Kidney (tissue), 13 donors: ENCODE measurements at regions not wholly inside any gene's neighbourhood (a gene's known extent, or its start where the extent isn't known, plus 50 kb on each side); places are given as distances from the start of the nearest gene placed in this dataset.

ENCODE experiments used
- DNase-seq, 5 donors: peaks; one replicate each; pipeline ENCODE4 v3.0.0-alpha.2; 2013 to 2020
- FAIRE-seq: peaks from 2 replicates; lab custom pipeline; 2012; peaks lifted over from hg19 to GRCh38; lab: Jason Lieb, UNC
- H3K27ac ChIP-seq, 2 donors: one replicate each; pipeline ENCODE4 v1.7.0; 2013; ENCODE audit warnings: low read depth in 2 of 2, low read length in 2 of 2, inconsistent platforms in 1 of 2
- H3K27me3 ChIP-seq: one replicate; pipeline ENCODE4 v1.7.1; 2013; ENCODE audit warnings: low read length, inconsistent platforms; ENCODE audit not compliant: control insufficient read depth, insufficient read depth
- H3K36me3 ChIP-seq, 3 donors: one replicate each; pipeline versions ENCODE4 v1.7.0 to v1.7.1; 2013; ENCODE audit warnings: low read length in 3 of 3, control low read depth in 1 of 3, inconsistent platforms in 1 of 3; ENCODE audit not compliant: insufficient read depth in 3 of 3, control insufficient read depth in 2 of 3
- H3K4me1 ChIP-seq, 3 donors: one replicate each; pipeline versions ENCODE4 v1.7.0 to v1.7.1; 2013; ENCODE audit warnings: low read length in 3 of 3, inconsistent platforms in 1 of 3, low read depth in 1 of 3; ENCODE audit not compliant: control insufficient read depth in 2 of 3, insufficient read depth in 2 of 3
- H3K4me3 ChIP-seq, 3 donors: one replicate each; pipeline versions ENCODE4 v1.7.0 to v1.8.1; 2013; ENCODE audit warnings: low read length in 3 of 3, control low read depth in 1 of 3, inconsistent platforms in 1 of 3
- H3K9ac ChIP-seq, 3 donors: one replicate each; pipeline versions ENCODE4 v1.7.0 to v1.7.1; 2013; ENCODE audit warnings: low read length in 3 of 3, control low read depth in 1 of 3, inconsistent platforms in 1 of 3
- H3K9me3 ChIP-seq, 3 donors: one replicate each; pipeline versions ENCODE4 v1.7.0 to v1.7.1; 2013; ENCODE audit warnings: low read length in 3 of 3, control low read depth in 1 of 3, inconsistent platforms in 1 of 3; ENCODE audit not compliant: control insufficient read depth in 2 of 3, insufficient read depth in 1 of 3
- intact Hi-C: fragments of 100-400 bp; cut with DNase I; formaldehyde crosslinking; loops from one replicate; pipeline ENCODE4 v1.11.1; 2022
- TF ChIP-seq, protein P1 (sequence below): IDR thresholded peaks from 3 replicates; pipeline ENCODE4 v1.5.1; 2012; ENCODE audit warnings: mild to moderate bottlenecking, moderate library complexity, borderline replicate concordance; ENCODE audit not compliant: insufficient read depth; ENCODE audit errors: extremely low read depth
- donor health status: control.
- donor health status: control.
- donor health status: control.
- donor health status: control.
- donor health status: control.
- donor health status: DM: yes; HTN: yes; CAD: no.
- donor health status: Normal renal cell carcinoma (clear cell type).

DNA sequence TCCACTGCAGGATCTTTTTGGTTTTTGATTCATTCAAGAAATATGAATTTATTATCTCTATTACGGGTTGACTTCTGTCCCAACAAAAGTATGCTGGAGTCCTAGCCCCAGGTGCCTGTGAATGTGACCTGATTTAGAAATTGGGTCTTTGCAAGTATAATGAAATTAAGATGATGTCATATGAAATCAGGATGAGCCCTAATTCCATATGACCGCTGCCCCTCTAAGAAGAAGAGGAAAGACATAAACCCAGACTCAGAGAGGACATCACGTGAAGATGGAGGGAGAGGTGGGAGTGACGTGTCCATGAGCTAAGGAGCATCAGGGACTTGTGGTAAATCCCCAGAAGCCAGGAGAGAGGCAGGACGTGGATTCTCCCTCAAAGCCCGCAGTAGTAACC is 287.1 kb downstream of the LPIN1 start:
- no peaks in the 10 kb centered on the region for H3K4me1 ChIP-seq
- DNase-seq (no peak), FAIRE-seq (no peak)
- no peak overlapping the region for H3K4me3 ChIP-seq
- TF ChIP-seq, protein P1, sequence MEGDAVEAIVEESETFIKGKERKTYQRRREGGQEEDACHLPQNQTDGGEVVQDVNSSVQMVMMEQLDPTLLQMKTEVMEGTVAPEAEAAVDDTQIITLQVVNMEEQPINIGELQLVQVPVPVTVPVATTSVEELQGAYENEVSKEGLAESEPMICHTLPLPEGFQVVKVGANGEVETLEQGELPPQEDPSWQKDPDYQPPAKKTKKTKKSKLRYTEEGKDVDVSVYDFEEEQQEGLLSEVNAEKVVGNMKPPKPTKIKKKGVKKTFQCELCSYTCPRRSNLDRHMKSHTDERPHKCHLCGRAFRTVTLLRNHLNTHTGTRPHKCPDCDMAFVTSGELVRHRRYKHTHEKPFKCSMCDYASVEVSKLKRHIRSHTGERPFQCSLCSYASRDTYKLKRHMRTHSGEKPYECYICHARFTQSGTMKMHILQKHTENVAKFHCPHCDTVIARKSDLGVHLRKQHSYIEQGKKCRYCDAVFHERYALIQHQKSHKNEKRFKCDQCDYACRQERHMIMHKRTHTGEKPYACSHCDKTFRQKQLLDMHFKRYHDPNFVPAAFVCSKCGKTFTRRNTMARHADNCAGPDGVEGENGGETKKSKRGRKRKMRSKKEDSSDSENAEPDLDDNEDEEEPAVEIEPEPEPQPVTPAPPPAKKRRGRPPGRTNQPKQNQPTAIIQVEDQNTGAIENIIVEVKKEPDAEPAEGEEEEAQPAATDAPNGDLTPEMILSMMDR: no peak
- H3K36me3 ChIP-seq: no peaks in the 10 kb centered on the region
- no peaks in the 10 kb centered on the region for H3K27me3 ChIP-seq
- H3K9me3 ChIP-seq: no peaks in the 10 kb centered on the region
- intact Hi-C loops: no loop called here
- no peak overlapping the region for H3K9ac ChIP-seq
- H3K27ac ChIP-seq: no peak overlapping the region

DNA sequence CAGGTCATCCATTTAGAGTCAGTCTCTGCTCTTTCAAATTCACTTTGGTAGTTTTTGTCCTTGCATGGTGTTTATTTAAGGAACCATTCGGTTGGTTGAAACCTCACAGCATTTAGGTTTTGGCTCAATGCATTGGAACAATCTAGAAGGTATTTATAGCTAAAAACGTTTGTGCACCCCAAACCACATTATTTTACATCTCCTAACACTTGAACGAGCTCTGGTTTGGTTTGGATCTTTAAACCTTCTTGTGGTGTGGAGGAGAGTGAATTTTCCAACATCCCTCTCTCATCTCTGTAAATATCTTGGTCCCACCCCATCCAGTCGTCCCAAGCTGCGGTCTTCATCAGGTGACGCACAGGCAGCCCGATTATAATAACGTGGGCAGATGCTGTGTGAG is 287.9 kb downstream of the LPIN1 start:
- Histone ChIP-seq H3K27ac (no peak overlapping the region), H3K9ac (no peak overlapping the region), H3K9me3 (no peaks in the 10 kb centered on the region), H3K27me3 (no peaks in the 10 kb centered on the region), H3K4me1 (no peaks in the 10 kb centered on the region), H3K4me3 (no peak overlapping the region), H3K36me3 (no peaks in the 10 kb centered on the region)
- intact Hi-C loops: no loop called here
- DNase-seq (no peak), FAIRE-seq (no peak)
- TF ChIP-seq, protein P1: no peak

DNA sequence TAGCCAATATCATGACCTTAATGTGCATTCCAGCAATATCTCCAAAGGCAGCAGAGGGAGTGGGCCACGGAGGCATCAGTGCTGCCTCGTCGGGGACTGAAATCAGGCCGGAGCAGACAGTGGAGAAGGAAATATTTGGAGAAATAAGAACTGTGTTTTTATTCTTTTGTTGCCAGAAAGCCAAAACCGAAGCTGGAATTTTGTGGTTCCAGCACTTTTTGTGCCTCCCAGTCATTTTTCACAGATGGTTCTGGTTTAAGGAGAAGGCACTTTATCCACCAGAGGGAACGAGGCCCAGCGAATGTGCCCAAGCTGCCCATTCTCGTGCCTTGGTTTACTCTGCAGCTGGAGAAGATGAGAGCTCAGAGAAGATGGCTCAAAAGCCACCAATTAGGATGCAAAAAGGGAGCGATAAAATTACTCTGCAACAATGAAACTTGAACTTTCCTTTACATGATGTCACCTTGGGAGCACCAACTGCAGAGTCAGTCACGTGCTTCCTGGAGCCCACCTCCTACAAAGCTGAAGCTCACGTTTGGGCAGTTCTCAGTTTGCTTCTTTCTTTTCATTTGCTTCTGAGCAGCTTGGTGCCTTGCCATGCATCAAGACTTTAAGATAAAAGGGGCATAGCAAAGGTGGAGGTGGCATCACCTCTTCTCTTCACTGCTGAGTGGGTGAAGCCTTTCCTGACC is 288.7 kb downstream of the LPIN1 start:
- intact Hi-C loops: no loop called here
- H3K27ac ChIP-seq: no peak overlapping the region
- DNase-seq (no peak), FAIRE-seq (no peak)
- H3K4me1 ChIP-seq: no peaks in the 10 kb centered on the region
- H3K9me3 ChIP-seq: no peaks in the 10 kb centered on the region
- TF ChIP-seq, protein P1: no peak
- no peak overlapping the region for H3K4me3 ChIP-seq
- no peaks in the 10 kb centered on the region for H3K36me3 ChIP-seq
- no peaks in the 10 kb centered on the region for H3K27me3 ChIP-seq
- no peak overlapping the region for H3K9ac ChIP-seq
